22Rv1 (cell line): ENCODE measurements at regions not wholly inside any gene's neighbourhood (a gene's known extent, or its start where the extent isn't known, plus 50 kb on each side); places are given as distances from the start of the nearest gene placed in this dataset.

Experiments used
- ZFX ChIP-seq: fragments of 450-650 bp; IDR thresholded peaks from 2 replicates; pipeline ENCODE4 v1.6.1; 2017; ENCODE audit warnings: antibody characterized with exemption, borderline replicate concordance
- TF ChIP-seq, protein P1 (sequence below): fragments of 450-650 bp; IDR thresholded peaks from 2 replicates; pipeline ENCODE4 v1.5.1; 2017; ENCODE audit warnings: mild to moderate bottlenecking

DNA sequence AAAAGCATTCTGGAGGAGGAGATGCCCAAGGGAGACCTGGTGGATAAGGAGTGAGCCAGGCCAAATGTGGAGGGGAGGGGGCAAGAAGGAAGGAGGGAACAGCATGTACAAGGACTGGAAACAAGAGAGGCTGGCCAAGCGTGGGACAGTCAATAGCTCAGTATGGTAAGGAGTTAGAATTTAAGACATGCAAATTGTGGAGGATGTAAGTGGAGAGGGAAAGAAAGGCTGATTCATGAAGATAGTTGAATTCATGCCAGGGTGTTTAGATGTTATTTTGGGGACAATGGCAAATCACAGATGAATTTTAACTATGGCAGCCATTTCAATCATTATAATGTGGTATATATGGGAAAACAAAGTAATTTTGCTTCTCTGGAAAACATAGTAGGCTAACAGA lies 462.3 kb downstream of the MEIS1 start:
- TF ChIP-seq, protein P1, sequence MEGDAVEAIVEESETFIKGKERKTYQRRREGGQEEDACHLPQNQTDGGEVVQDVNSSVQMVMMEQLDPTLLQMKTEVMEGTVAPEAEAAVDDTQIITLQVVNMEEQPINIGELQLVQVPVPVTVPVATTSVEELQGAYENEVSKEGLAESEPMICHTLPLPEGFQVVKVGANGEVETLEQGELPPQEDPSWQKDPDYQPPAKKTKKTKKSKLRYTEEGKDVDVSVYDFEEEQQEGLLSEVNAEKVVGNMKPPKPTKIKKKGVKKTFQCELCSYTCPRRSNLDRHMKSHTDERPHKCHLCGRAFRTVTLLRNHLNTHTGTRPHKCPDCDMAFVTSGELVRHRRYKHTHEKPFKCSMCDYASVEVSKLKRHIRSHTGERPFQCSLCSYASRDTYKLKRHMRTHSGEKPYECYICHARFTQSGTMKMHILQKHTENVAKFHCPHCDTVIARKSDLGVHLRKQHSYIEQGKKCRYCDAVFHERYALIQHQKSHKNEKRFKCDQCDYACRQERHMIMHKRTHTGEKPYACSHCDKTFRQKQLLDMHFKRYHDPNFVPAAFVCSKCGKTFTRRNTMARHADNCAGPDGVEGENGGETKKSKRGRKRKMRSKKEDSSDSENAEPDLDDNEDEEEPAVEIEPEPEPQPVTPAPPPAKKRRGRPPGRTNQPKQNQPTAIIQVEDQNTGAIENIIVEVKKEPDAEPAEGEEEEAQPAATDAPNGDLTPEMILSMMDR: no peak
- no peak for TF ChIP-seq ZFX
